ENCODE measurements at regions not wholly inside any gene's neighbourhood (a gene's known extent, or its start where the extent isn't known, plus 50 kb on each side); places are given as distances from the start of the nearest gene placed in this dataset.

DNA sequence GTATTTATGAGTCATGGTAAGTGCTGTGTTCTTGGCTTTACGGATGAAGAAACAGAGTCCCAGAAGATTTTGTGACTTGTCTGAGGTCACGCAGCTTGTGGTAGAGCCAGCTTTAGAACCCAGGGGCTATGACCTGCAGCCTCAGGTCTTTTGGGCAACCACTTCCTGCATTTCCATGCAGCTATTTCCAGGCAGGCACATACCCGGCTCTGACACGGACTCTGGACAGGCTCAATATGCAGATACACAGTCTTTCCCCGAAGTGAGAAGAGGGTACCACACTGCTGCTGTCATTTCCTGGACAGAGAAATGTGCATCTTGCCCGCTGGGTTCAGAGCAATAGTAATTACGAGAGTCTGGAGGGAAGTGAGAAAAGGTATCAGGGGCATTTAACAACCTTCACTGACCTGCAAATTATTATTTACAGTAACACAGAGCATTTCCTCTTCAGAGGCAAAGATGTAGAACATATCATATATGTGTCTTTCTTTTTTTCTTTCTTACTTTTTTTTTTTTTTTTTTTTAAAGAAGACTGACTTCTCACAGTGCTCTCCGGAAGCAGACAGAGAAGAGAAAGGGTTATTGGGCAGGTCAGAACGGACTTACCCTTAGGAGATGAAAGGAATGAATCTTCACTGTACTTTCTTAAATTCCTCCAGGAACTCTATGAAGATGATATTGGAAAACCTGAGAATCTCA, 185.1 kb downstream of the CLIC5 start:
- peak in 1 of 2 experiments; percentile 2 for DNase-seq

- no peak for DNase-seq
These were observed 185.8 kb downstream of the CLIC5 start for GRCh38 chr6:45829873-45830272.

GRCh38 chr6:45827952-45828530, 187.6 kb downstream of the CLIC5 start:
- DNase-seq, result no peak

DNA sequence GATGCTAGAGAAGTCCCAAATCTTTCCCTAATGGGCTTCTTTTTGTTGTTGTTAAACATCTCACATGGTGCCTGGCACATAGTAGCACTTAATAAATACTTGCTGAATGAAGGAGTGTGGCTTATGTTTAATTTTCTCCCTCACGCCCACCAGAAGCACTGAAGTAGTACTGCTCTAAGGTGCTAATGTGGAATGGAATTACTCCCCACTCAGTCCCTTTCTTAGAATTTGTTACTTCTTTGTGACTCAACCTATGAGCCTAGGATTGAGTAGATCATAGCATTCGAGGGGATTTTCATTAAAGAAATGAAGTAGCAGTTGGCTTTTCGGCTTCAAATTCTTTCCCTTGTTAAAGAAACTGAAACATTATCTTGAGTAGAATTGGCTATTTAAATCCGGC, 192.8 kb downstream of the CLIC5 start:
- DNase-seq, result no peak

DNA sequence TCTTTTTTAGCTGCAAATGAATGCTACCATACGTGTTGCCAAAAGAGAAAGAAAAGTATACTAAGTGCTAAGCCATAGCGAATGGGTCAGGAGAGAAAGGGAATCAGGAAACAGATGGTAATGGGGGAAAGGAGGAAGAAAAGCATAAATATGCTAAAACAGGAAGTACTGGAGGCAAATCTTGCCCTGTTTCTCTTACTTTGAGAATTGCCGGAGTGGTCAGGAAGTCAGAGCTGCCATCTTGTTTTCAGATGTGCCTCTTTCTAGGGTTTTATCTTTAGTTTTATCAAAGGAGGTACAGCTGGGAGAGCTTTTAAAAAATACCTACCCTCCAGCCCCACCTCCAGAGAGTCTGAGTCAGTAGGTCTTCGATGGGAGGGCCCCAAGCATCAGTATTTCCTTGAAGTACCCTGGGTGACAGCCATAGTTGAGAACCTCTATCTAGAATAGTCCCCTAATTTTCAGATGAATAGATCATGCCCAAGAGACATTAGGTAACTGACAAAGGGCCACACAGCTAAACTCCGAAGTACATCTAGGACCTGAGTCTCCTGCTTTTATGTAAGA, 193.3 kb downstream of the CLIC5 start:
- DNase-seq, result no peak

DNA sequence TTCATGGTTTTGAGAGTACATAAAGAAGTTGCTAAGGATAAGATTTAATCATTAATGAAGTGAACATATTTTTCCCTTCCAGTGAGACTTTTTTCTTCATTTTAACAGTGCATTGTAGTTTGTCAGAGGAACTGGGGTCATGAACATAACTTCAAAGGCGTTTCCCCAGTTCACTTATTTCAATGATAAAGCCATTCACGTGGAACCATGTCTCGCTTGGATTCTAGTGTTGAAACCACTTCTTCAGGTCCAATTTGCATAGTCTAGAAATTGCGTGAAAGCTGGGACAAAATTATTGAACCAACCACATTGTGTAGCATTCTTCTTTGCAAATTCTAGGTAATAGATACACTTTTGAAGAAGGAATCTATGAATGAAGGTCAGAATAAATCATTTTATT, 197.0 kb downstream of the CLIC5 start:
- no peak for DNase-seq

DNA sequence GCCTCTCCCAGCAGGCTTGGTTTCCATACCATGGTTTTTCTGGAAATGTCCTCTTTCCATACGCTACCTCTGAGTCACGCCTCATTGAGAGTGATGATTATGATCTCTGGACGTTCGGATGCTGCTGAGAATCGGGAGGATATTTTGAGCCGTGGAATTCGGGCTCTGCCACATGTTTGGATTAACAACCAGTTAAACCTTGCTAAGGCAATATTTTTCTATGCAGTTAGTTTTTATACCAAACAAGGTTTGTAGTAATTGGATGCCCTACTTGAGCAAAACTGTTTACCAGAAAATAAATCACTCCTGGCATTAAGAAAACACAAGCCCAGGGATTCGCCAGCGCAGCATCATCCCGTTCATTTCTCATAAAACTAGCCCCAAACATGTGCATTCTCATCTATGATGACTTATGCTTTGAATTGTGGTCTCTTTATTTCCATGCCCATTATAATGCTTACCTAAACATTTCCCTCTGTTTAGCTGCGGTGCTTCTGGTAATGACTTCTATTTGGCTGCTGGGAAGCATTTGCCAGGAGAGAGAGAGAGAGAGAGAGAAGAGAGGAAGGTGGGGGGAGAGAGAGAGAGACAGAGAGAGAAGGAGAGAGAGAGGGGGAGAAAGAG, 198.9 kb downstream of the CLIC5 start:
- DNase-seq, result no peak

GRCh38 chr6:45815466-45816125, 200.1 kb downstream of the CLIC5 start:
- no peak for DNase-seq

DNA sequence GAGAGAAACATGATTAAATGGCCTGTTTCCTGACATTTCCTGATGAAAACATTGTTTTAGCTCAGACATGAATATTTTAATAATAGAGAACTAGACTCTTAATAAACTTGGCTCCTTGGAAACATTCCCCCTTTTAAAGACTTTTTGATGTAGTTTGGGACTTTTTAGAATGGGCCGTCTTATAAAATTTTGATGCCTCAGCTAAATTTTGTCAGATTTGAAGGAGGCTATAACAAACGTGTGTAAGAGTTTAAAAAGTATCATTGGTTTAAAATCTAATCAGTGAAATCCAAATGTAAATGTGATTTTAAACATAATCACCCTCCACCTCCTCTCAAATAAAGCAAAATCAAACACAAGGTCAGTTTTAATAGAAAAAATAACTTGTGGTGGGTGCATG, 200.9 kb downstream of the CLIC5 start:
- no peak for DNase-seq

DNA sequence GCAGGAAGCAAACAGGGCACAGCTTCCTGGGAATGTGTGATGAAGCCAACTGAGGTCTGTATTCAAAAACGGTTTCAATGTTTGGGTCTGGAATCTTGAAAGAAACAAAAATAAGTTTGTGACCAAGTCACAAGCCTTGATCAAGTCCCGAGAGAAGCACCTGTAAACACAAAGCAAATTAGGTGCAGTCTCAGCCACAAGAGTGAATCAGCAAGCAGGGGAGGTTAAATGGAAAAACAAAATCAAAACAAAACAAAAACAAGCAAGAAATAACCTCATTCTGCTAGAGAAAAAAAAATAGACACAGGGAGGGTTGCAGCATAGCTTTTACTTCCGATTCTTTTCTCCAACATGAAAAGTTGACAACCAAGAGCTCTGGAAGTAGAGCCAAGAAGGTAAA, 201.7 kb downstream of the CLIC5 start:
- DNase-seq, result no peak

GRCh38 chr6:45812922-45813321, 202.7 kb downstream of the CLIC5 start:
- no peak for DNase-seq

GRCh38 chr6:45808917-45809316, 206.7 kb downstream of the CLIC5 start:
- no peak for DNase-seq

DNA sequence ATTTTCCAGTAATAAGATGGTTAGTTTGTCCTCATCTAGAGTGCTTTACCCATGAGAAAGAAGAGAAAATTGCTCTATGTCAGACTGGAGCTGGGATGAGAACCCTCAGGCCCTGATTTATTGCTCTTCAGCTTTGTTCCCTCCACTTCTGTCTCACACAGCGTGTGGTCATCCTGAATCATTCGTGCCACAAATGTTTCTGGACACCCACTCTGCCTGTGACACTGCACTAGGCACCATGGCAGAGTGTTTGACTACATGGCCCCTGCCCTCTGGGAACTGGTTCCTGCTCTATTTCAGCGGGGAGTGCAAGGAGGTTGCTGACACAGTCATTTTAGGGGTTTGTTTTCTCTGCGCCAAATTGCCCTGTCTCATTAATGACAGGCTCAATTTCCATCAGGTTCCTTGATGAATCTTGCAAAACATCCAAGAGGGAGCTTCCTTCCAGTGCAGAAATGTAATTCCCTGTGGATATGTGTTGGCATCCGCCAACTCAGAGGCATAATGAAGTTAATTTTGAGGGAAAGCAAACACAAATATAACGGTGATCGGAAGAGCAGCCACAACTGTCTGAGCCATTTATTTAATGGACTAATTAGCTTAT, 207.5 kb downstream of the CLIC5 start:
- no peak for DNase-seq

DNA sequence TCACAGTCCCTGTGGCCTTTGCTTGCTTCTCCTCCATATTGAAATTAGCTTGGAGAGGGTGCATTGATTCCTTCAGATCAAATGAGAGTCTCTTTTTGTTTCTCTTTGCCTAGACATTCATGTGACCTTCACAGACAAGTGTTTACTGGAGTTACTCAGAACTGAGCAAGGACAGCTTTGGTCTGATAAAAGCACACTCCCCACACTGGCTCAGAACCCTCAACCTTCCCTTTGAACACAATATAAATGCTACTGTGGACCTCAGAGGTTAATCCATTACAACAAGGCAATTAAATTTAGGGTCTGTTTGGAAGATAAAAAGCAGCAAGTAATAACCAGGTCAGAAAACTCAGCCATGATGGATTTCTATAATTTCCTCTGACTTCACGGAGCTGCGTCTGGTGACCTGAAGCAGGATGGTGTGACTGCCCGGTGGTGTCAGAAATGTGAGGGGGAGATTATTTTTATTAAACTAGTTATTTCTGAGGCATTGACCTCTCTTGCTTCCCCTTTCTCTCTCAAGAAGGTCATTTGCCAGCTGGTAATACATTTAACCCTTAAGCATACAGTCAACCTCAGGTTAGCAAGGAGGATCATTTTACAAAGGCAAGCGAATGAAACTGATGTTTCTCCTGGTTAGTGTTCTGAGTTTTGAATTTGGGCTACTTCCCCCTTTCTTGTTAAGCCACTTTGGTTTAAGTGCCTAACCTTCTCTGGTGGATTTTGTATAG, 208.2 kb downstream of the CLIC5 start:
- DNase-seq, result no peak

DNA sequence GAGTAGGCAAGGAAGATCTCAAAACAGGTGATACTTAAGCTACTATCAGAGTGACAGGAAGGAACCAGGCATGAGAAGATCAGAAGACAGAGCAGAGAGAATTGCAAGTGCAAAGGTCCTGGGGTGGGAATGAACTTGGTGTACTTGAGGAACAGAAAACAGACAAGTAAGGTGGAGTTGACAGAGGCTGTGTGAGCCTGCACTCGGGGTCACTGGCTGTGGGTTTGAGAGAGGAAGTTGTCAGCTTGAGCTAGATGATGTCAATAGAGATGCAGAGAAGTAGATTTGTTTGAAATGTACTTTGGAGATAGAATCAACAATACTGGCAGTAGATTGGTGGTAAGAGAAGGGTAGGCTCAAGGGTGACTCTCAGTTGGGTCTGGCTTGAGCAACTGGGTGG, 209.5 kb downstream of the CLIC5 start:
- DNase-seq, result no peak

DNA sequence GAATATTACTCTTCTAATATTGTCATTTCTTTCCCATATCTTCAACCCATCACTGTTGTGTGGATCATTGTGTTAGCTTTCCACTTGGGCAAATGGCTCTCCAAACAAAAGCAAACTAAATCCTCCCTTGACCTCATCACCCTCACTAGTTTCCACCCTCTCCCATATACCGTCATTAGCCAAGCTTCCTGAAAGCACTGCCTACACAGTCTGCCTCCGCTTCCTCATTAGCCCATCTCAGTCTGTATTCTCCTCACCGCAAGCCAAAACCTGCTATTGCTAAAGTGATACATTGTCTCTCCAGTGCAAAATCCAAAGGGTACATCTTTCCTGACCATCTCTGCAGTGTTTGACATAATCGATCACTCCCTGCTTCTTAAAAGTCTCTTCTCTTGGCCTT, 212.6 kb downstream of the CLIC5 start:
- no peak for DNase-seq

- DNase-seq, result no peak
These were observed 214.0 kb downstream of the CLIC5 start for GRCh38 chr6:45801471-45802289.

- no peak for DNase-seq
These were observed 214.7 kb downstream of the CLIC5 start for GRCh38 chr6:45800911-45801310.

- DNase-seq, result no peak
These were observed 220.0 kb downstream of the CLIC5 start for GRCh38 chr6:45795678-45796077.

DNA sequence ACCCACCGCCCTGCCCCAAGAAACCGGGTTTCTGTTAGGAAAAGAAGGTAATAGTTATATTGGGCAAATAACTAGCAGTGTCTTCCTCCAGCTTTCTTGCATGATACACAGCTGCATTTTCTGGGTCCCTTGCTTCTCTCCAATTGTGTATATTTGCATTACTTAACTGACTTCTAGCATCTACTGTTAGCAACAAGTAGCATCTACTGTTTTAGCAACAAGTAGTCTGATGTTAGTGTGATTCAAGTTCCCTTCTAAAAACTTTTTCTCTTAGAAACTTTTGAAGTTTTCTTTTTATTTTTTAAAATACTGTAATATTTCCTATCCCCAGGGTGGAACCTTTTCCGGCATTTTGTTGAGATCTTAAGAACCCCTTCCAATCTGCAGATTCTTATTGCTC, 221.2 kb downstream of the CLIC5 start:
- no peak for DNase-seq

All from activated CD4-positive, alpha-beta T cell treated with anti-CD3 and anti-CD28 coated beads, Interleukin-2, amount 50 U/mL, for 4 hours (primary cell).